ENCODE measurements at regions not wholly inside any gene's neighbourhood (a gene's known extent, or its start where the extent isn't known, plus 50 kb on each side); places are given as distances from the start of the nearest gene placed in this dataset.

DNA sequence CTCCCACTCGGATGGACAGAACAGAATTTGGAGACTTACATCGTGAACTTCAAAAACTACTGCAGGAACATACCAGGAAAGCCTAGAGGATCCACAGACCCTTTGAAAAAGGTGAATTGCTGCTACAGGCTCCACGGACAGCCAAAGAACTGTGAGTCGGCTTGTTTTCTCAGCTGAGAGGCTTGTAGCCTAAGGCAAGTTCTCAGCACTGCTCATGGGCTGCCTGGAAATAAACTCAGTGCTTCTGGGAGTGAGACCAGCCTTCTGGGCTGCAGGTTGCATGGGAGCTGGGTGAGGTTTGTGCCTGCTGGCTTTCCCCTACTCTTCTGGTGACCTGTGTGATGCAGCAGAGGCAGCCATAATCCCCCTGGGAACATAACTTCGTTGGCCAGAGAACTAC is 1397.6 kb downstream of the FAM133A start:
- Histone ChIP-seq H3K9me3 (ENCODE audit: control insufficient read depth in 4 of 4, low read length in 3 of 4) (no peaks in the 10 kb centered on the region), H3K4me1 (ENCODE audit: control insufficient read depth in 4 of 4, insufficient read depth in 4 of 4, low read length in 3 of 4) (no peaks in the 10 kb centered on the region), H3K27me3 (ENCODE audit: control insufficient read depth in 4 of 4, insufficient read depth in 4 of 4, low read length in 3 of 4) (peaks cover 0 to 4% (median 0%) of the 10 kb centered on the region in 4 donors), H3K4me3 (ENCODE audit: low read depth in 1 of 3, low read length in 3 of 3) (no peak overlapping the region), H3K36me3 (ENCODE audit: control insufficient read depth in 4 of 4, insufficient read depth in 3 of 4, low read depth in 1 of 4, low read length in 3 of 4) (no peaks in the 10 kb centered on the region), H3K9ac (ENCODE audit: low read depth in 1 of 2, low read length in 2 of 2) (no peak overlapping the region), H3K27ac (ENCODE audit: low read depth in 1 of 2, low read length in 2 of 2) (no peak overlapping the region)
- no peak for DNase-seq (ENCODE audit: low spot score)
- 63% methylated on average over 5 of the region's 5 CpGs for WGBS
- TF ChIP-seq RXRA (IDR thresholded peaks at IDR 0.05): no peak
- TF ChIP-seq, protein P1, sequence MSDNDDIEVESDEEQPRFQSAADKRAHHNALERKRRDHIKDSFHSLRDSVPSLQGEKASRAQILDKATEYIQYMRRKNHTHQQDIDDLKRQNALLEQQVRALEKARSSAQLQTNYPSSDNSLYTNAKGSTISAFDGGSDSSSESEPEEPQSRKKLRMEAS (IDR thresholded peaks at IDR 0.05): no peak
- TF ChIP-seq, protein P2, sequence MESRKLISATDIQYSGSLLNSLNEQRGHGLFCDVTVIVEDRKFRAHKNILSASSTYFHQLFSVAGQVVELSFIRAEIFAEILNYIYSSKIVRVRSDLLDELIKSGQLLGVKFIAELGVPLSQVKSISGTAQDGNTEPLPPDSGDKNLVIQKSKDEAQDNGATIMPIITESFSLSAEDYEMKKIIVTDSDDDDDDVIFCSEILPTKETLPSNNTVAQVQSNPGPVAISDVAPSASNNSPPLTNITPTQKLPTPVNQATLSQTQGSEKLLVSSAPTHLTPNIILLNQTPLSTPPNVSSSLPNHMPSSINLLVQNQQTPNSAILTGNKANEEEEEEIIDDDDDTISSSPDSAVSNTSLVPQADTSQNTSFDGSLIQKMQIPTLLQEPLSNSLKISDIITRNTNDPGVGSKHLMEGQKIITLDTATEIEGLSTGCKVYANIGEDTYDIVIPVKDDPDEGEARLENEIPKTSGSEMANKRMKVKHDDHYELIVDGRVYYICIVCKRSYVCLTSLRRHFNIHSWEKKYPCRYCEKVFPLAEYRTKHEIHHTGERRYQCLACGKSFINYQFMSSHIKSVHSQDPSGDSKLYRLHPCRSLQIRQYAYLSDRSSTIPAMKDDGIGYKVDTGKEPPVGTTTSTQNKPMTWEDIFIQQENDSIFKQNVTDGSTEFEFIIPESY (IDR thresholded peaks at IDR 0.05): no peak
- no peak for TF ChIP-seq JUND (IDR thresholded peaks at IDR 0.05)
- no peak for TF ChIP-seq GABPA (IDR thresholded peaks at IDR 0.05 in 1 of 2, conservative IDR thresholded peaks at IDR 0.05 in 1 of 2)
- TF ChIP-seq, protein P3, sequence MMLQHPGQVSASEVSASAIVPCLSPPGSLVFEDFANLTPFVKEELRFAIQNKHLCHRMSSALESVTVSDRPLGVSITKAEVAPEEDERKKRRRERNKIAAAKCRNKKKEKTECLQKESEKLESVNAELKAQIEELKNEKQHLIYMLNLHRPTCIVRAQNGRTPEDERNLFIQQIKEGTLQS (IDR thresholded peaks at IDR 0.05): no peak
- no peak for TF ChIP-seq FOXA2 (IDR thresholded peaks at IDR 0.05)
- no peak for TF ChIP-seq SP1 (IDR thresholded peaks at IDR 0.05)
- no peak for TF ChIP-seq RAD21 (IDR thresholded peaks at IDR 0.05)
- TF ChIP-seq, protein P4, sequence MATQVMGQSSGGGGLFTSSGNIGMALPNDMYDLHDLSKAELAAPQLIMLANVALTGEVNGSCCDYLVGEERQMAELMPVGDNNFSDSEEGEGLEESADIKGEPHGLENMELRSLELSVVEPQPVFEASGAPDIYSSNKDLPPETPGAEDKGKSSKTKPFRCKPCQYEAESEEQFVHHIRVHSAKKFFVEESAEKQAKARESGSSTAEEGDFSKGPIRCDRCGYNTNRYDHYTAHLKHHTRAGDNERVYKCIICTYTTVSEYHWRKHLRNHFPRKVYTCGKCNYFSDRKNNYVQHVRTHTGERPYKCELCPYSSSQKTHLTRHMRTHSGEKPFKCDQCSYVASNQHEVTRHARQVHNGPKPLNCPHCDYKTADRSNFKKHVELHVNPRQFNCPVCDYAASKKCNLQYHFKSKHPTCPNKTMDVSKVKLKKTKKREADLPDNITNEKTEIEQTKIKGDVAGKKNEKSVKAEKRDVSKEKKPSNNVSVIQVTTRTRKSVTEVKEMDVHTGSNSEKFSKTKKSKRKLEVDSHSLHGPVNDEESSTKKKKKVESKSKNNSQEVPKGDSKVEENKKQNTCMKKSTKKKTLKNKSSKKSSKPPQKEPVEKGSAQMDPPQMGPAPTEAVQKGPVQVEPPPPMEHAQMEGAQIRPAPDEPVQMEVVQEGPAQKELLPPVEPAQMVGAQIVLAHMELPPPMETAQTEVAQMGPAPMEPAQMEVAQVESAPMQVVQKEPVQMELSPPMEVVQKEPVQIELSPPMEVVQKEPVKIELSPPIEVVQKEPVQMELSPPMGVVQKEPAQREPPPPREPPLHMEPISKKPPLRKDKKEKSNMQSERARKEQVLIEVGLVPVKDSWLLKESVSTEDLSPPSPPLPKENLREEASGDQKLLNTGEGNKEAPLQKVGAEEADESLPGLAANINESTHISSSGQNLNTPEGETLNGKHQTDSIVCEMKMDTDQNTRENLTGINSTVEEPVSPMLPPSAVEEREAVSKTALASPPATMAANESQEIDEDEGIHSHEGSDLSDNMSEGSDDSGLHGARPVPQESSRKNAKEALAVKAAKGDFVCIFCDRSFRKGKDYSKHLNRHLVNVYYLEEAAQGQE (IDR thresholded peaks at IDR 0.05): no peak
- TF ChIP-seq HNF4G (IDR thresholded peaks at IDR 0.05): no peak
- no peak for TF ChIP-seq TAF1 (conservative IDR thresholded peaks at IDR 0.05)
- TF ChIP-seq YY1 (IDR thresholded peaks at IDR 0.05): no peak
- TF ChIP-seq, protein P5, sequence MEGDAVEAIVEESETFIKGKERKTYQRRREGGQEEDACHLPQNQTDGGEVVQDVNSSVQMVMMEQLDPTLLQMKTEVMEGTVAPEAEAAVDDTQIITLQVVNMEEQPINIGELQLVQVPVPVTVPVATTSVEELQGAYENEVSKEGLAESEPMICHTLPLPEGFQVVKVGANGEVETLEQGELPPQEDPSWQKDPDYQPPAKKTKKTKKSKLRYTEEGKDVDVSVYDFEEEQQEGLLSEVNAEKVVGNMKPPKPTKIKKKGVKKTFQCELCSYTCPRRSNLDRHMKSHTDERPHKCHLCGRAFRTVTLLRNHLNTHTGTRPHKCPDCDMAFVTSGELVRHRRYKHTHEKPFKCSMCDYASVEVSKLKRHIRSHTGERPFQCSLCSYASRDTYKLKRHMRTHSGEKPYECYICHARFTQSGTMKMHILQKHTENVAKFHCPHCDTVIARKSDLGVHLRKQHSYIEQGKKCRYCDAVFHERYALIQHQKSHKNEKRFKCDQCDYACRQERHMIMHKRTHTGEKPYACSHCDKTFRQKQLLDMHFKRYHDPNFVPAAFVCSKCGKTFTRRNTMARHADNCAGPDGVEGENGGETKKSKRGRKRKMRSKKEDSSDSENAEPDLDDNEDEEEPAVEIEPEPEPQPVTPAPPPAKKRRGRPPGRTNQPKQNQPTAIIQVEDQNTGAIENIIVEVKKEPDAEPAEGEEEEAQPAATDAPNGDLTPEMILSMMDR (IDR thresholded peaks at IDR 0.05; ENCODE audit: low read depth, low read length, missing input control): no peak
- TF ChIP-seq FOXA1 (IDR thresholded peaks at IDR 0.05): no peak
- no peak for TF ChIP-seq NR2F2 (IDR thresholded peaks at IDR 0.05)
- TF ChIP-seq EGR1 (IDR thresholded peaks at IDR 0.05; ENCODE audit: low read depth in 2 of 2): no peak
- no peak for TF ChIP-seq HNF4A (conservative IDR thresholded peaks at IDR 0.05)

Measured in liver (tissue), 8 donors.